Neutrophil (primary cell): ENCODE measurements at regions not wholly inside any gene's neighbourhood (a gene's known extent, or its start where the extent isn't known, plus 50 kb on each side); places are given as distances from the start of the nearest gene placed in this dataset.

ENCODE experiments used
- H3K27ac ChIP-seq: fragments of 200-600 bp; sonication (generic); 2 replicates; pipeline ENCODE4 v1.5.1; 2016; ENCODE audit warnings: mild to moderate bottlenecking, moderate library complexity
- H3K27me3 ChIP-seq: fragments of 200-600 bp; sonication (generic); 2 replicates; pipeline ENCODE4 v1.6.0; 2016; ENCODE audit warnings: mild to moderate bottlenecking
- H3K36me3 ChIP-seq: fragments of 200-600 bp; sonication (generic); 2 replicates; pipeline ENCODE4 v1.5.1; 2017
- H3K4me1 ChIP-seq, 2 experiments: fragments of 200-600 bp in 1 of 2; sonication (generic) in 1 of 2; 1 replicate in 1 of 2; 2 replicates in 1 of 2; pipeline versions ENCODE4 v1.5.1 to v1.6.1; 2013 to 2016; ENCODE audit warnings: low read depth in 1 of 2, low read length in 1 of 2, mild to moderate bottlenecking in 1 of 2, moderate library complexity in 1 of 2; ENCODE audit not compliant: control insufficient read depth in 1 of 2, insufficient read depth in 1 of 2
- H3K4me3 ChIP-seq, 2 experiments: fragments of 200-600 bp in 1 of 2; sonication (generic) in 1 of 2; 1 replicate in 1 of 2; 2 replicates in 1 of 2; pipeline ENCODE4 v1.5.1; 2013 to 2016; ENCODE audit warnings: low read depth in 1 of 2, low read length in 1 of 2, mild to moderate bottlenecking in 1 of 2, moderate library complexity in 1 of 2
- H3K9me3 ChIP-seq: fragments of 200-600 bp; sonication (generic); 2 replicates; pipeline ENCODE4 v1.5.1; 2016
- CTCF ChIP-seq: fragments of 200-600 bp; sonication (generic); IDR thresholded peaks from 2 replicates; pipeline ENCODE4 v1.5.1; 2016; ENCODE audit warnings: antibody characterized with exemption

GRCh38 chr2:45145073-45145899, 136.0 kb upstream of the SIX2 start:
- Histone ChIP-seq H3K4me3 (no peak overlapping the region), H3K27me3 (peaks cover 36% of the 10 kb centered on the region), H3K27ac (no peak overlapping the region), H3K4me1 (no peaks in the 10 kb centered on the region), H3K9me3 (no peaks in the 10 kb centered on the region), H3K36me3 (no peaks in the 10 kb centered on the region)
- no peak for TF ChIP-seq CTCF

- Histone ChIP-seq H3K9me3 (no peaks in the 10 kb centered on the region), H3K36me3 (no peaks in the 10 kb centered on the region), H3K4me1 (no peaks in the 10 kb centered on the region), H3K27ac (no peak overlapping the region), H3K4me3 (no peak overlapping the region), H3K27me3 (peaks cover 39% of the 10 kb centered on the region)
- no peak for TF ChIP-seq CTCF
Observed at GRCh38 chr2:45141883-45142866, 132.9 kb upstream of the SIX2 start.

GRCh38 chr2:45140675-45141074, 131.4 kb upstream of the SIX2 start:
- no peak overlapping the region for H3K27ac ChIP-seq
- no peaks in the 10 kb centered on the region for H3K4me1 ChIP-seq
- no peak for TF ChIP-seq CTCF
- H3K9me3 ChIP-seq: no peaks in the 10 kb centered on the region
- no peak overlapping the region for H3K4me3 ChIP-seq
- peaks cover 35% of the 10 kb centered on the region for H3K27me3 ChIP-seq
- no peaks in the 10 kb centered on the region for H3K36me3 ChIP-seq

- Histone ChIP-seq H3K4me3 (no peak overlapping the region), H3K27ac (no peak overlapping the region), H3K36me3 (no peaks in the 10 kb centered on the region), H3K27me3 (peaks cover 20% of the 10 kb centered on the region), H3K9me3 (no peaks in the 10 kb centered on the region), H3K4me1 (no peaks in the 10 kb centered on the region)
- TF ChIP-seq CTCF: no peak
Observed at GRCh38 chr2:45138904-45139303, 129.7 kb upstream of the SIX2 start.

- Histone ChIP-seq H3K36me3 (no peaks in the 10 kb centered on the region), H3K4me1 (no peaks in the 10 kb centered on the region), H3K9me3 (no peaks in the 10 kb centered on the region), H3K27ac (no peak overlapping the region), H3K27me3 (peaks cover 15% of the 10 kb centered on the region), H3K4me3 (no peak overlapping the region)
- no peak for TF ChIP-seq CTCF
Observed at GRCh38 chr2:45137966-45138695, 128.9 kb upstream of the SIX2 start.
